Activated T-helper 1 cell treated with anti-CD3 and anti-CD28 coated beads, Interleukin-12 subunit alpha, Interleukin-12 subunit beta, Interleukin-2, Interleukin-4 antibody, amounts not matched to agents 30 ng/mL and 10 ng/mL and 1 ng/mL, durations not matched to agents 14 hours and 24 hours and 36 hours (primary cell): ENCODE measurements at regions not wholly inside any gene's neighbourhood (a gene's known extent, or its start where the extent isn't known, plus 50 kb on each side); places are given as distances from the start of the nearest gene placed in this dataset.

ENCODE experiments used
- DNase-seq: peaks from one replicate; pipeline ENCODE4 v3.0.0; 2021; ENCODE audit warnings: low spot score
- H3K27ac Mint-ChIP-seq: one replicate; pipeline ENCODE4 v1.8.0; 2021; ENCODE audit warnings: mild to moderate bottlenecking, mixed read lengths
- H3K27me3 Mint-ChIP-seq: one replicate; pipeline ENCODE4 v1.8.0; 2022; ENCODE audit warnings: mild to moderate bottlenecking, moderate library complexity, mixed read lengths; ENCODE audit not compliant: insufficient read depth
- H3K36me3 Mint-ChIP-seq: one replicate; pipeline ENCODE4 v1.8.0; 2021; ENCODE audit warnings: low read depth, mixed read lengths
- H3K4me1 Mint-ChIP-seq: one replicate; pipeline ENCODE4 v1.8.0; 2021; ENCODE audit warnings: low read depth, mixed read lengths
- H3K4me3 Mint-ChIP-seq: one replicate; pipeline ENCODE4 v1.8.0; 2021; ENCODE audit warnings: mild to moderate bottlenecking, moderate library complexity, mixed read lengths
- H3K9me3 Mint-ChIP-seq: one replicate; pipeline ENCODE4 v1.8.0; 2021; ENCODE audit warnings: mixed read lengths
- intact Hi-C: fragments of 100-400 bp; cut with micrococcal nuclease; formaldehyde crosslinking; loops from one replicate; pipeline ENCODE4 v1.15.1; 2024

- no peak for DNase-seq
- peaks cover 11% of the 10 kb centered on the region for H3K27me3 Mint-ChIP-seq
- no peaks in the 10 kb centered on the region for H3K36me3 Mint-ChIP-seq
- no peaks in the 10 kb centered on the region for H3K4me1 Mint-ChIP-seq
- H3K4me3 Mint-ChIP-seq: no peak overlapping the region
- intact Hi-C loops: no loop called here
- H3K9me3 Mint-ChIP-seq: no peaks in the 10 kb centered on the region
- H3K27ac Mint-ChIP-seq: no peak overlapping the region
Observed at GRCh38 chr2:161546635-161547034, 77.6 kb upstream of the SLC4A10 start.

- Mint-ChIP-seq H3K4me1 (no peaks in the 10 kb centered on the region), H3K27ac (no peak overlapping the region), H3K9me3 (no peaks in the 10 kb centered on the region), H3K36me3 (no peaks in the 10 kb centered on the region), H3K27me3 (peaks cover 15% of the 10 kb centered on the region), H3K4me3 (no peak overlapping the region)
- intact Hi-C loops: no loop called here
- DNase-seq: no peak
Observed at GRCh38 chr2:161547130-161547529, 77.1 kb upstream of the SLC4A10 start.

GRCh38 chr2:161552015-161552414, 72.2 kb upstream of the SLC4A10 start:
- intact Hi-C loops: no loop called here
- peaks cover 31% of the 10 kb centered on the region for H3K27me3 Mint-ChIP-seq
- no peaks in the 10 kb centered on the region for H3K9me3 Mint-ChIP-seq
- H3K4me1 Mint-ChIP-seq: no peaks in the 10 kb centered on the region
- no peak overlapping the region for H3K27ac Mint-ChIP-seq
- no peaks in the 10 kb centered on the region for H3K36me3 Mint-ChIP-seq
- H3K4me3 Mint-ChIP-seq: no peak overlapping the region
- DNase-seq: no peak

- intact Hi-C loops: no loop called here
- H3K4me1 Mint-ChIP-seq: no peaks in the 10 kb centered on the region
- peaks cover 31% of the 10 kb centered on the region for H3K27me3 Mint-ChIP-seq
- no peak overlapping the region for H3K27ac Mint-ChIP-seq
- no peak for DNase-seq
- no peaks in the 10 kb centered on the region for H3K36me3 Mint-ChIP-seq
- no peaks in the 10 kb centered on the region for H3K9me3 Mint-ChIP-seq
- H3K4me3 Mint-ChIP-seq: no peak overlapping the region
Observed at GRCh38 chr2:161555826-161556225, 68.4 kb upstream of the SLC4A10 start.

- Mint-ChIP-seq H3K4me1 (no peaks in the 10 kb centered on the region), H3K36me3 (no peaks in the 10 kb centered on the region), H3K27me3 (peaks cover 30% of the 10 kb centered on the region), H3K27ac (no peak overlapping the region), H3K4me3 (no peak overlapping the region), H3K9me3 (no peaks in the 10 kb centered on the region)
- DNase-seq: no peak
- intact Hi-C loops: no loop called here
Observed at GRCh38 chr2:161556440-161556839, 67.8 kb upstream of the SLC4A10 start.

GRCh38 chr2:161557538-161557937, 66.7 kb upstream of the SLC4A10 start:
- Mint-ChIP-seq H3K4me3 (no peak overlapping the region), H3K27me3 (peaks cover 22% of the 10 kb centered on the region), H3K4me1 (no peaks in the 10 kb centered on the region), H3K36me3 (no peaks in the 10 kb centered on the region), H3K27ac (no peak overlapping the region), H3K9me3 (peaks cover 6% of the 10 kb centered on the region)
- intact Hi-C loops: no loop called here
- no peak for DNase-seq

GRCh38 chr2:161564906-161565305, 59.3 kb upstream of the SLC4A10 start:
- H3K36me3 Mint-ChIP-seq: peaks cover 1% of the 10 kb centered on the region
- DNase-seq: no peak
- H3K9me3 Mint-ChIP-seq: peaks cover 34% of the 10 kb centered on the region
- intact Hi-C loops: loop anchor here (5.0 kb wide), 1 partner anchor 138 kb away; no protein-coding TSS in a partner anchor
- H3K4me3 Mint-ChIP-seq: no peak overlapping the region
- no peak overlapping the region for H3K27ac Mint-ChIP-seq
- peaks cover 8% of the 10 kb centered on the region for H3K4me1 Mint-ChIP-seq
- no peaks in the 10 kb centered on the region for H3K27me3 Mint-ChIP-seq

GRCh38 chr2:161569401-161569800, 54.8 kb upstream of the SLC4A10 start:
- Mint-ChIP-seq H3K4me3 (no peak overlapping the region), H3K27me3 (no peaks in the 10 kb centered on the region), H3K4me1 (peaks cover 21% of the 10 kb centered on the region), H3K36me3 (peaks cover 1% of the 10 kb centered on the region), H3K9me3 (peaks cover 17% of the 10 kb centered on the region), H3K27ac (peak overlapping the region; percentile 79)
- no peak for DNase-seq
- intact Hi-C loops: loop anchor here (5.0 kb wide), 1 partner anchor 142 kb away; no protein-coding TSS in a partner anchor

GRCh38 chr2:161570424-161571050, 53.7 kb upstream of the SLC4A10 start:
- Mint-ChIP-seq H3K4me1 (peaks cover 21% of the 10 kb centered on the region), H3K36me3 (peaks cover 1% of the 10 kb centered on the region), H3K4me3 (no peak overlapping the region), H3K9me3 (peaks cover 8% of the 10 kb centered on the region), H3K27me3 (no peaks in the 10 kb centered on the region), H3K27ac (peak overlapping the region; percentile 86)
- no peak for DNase-seq
- intact Hi-C loops: no loop called here

- intact Hi-C loops: no loop called here
- Mint-ChIP-seq H3K27ac (peak overlapping the region; percentile 86), H3K9me3 (peaks cover 4% of the 10 kb centered on the region), H3K27me3 (no peaks in the 10 kb centered on the region), H3K36me3 (peaks cover 1% of the 10 kb centered on the region), H3K4me1 (peaks cover 21% of the 10 kb centered on the region), H3K4me3 (no peak overlapping the region)
- DNase-seq: no peak
Observed at GRCh38 chr2:161571051-161571429, 53.2 kb upstream of the SLC4A10 start.
